Neural cell (in vitro differentiated cells): ENCODE measurements at regions not wholly inside any gene's neighbourhood (a gene's known extent, or its start where the extent isn't known, plus 50 kb on each side); places are given as distances from the start of the nearest gene placed in this dataset.

Experiments
- H2AFZ ChIP-seq: fragments of 200-600, 300-800 bp; sonication (generic), shearing (Covaris generic); 2 replicates; pipeline ENCODE4 v1.6.0; 2014; ENCODE audit warnings: low read depth, mild to moderate bottlenecking, antibody characterized with exemption, low read length, moderate library complexity
- H3F3A ChIP-seq: fragments of 200-600 bp; shearing (Covaris generic); 2 replicates; pipeline ENCODE4 v1.6.1; 2016; ENCODE audit warnings: mild to moderate bottlenecking, moderate library complexity, mixed read lengths, antibody characterized with exemption, low read length; ENCODE audit not compliant: insufficient read depth, poor library complexity, severe bottlenecking
- H3K27ac ChIP-seq: fragments of 200-600, 300-800 bp; sonication (generic), shearing (Covaris generic); 2 replicates; pipeline ENCODE4 v1.5.1; 2014; ENCODE audit warnings: mild to moderate bottlenecking, low read length, moderate library complexity
- H3K27me3 ChIP-seq: fragments of 300-800, 200-600 bp; sonication (generic), shearing (Covaris generic); 2 replicates; pipeline ENCODE4 v1.6.0; 2014; ENCODE audit warnings: mild to moderate bottlenecking, low read depth, low read length, moderate library complexity; ENCODE audit not compliant: insufficient read depth
- H3K36me3 ChIP-seq: fragments of 300-800, 200-600 bp; sonication (generic), shearing (Covaris generic); 2 replicates; pipeline ENCODE4 v1.5.1; 2014; ENCODE audit warnings: mild to moderate bottlenecking, antibody characterized with exemption, low read length, moderate library complexity; ENCODE audit not compliant: insufficient read depth
- H3K4me2 ChIP-seq: fragments of 300-800, 200-600 bp; sonication (generic), shearing (Covaris generic); 2 replicates; pipeline ENCODE4 v1.6.0; 2014; ENCODE audit warnings: mild to moderate bottlenecking, low read length
- H3K4me3 ChIP-seq: fragments of 300-800, 200-600 bp; sonication (generic), shearing (Covaris generic); 2 replicates; pipeline ENCODE4 v1.5.1; 2014; ENCODE audit warnings: mild to moderate bottlenecking, low read length, moderate library complexity
- H3K79me2 ChIP-seq: fragments of 200-600 bp; shearing (Covaris generic); replicated peaks from 2 replicates; pipeline ENCODE4 v1.6.0; 2014; ENCODE audit warnings: mild to moderate bottlenecking, low read length, moderate library complexity; ENCODE audit not compliant: insufficient read depth
- H3K9ac ChIP-seq: fragments of 300-800, 200-600 bp; sonication (generic), shearing (Covaris generic); 2 replicates; pipeline ENCODE4 v1.6.1; 2016; ENCODE audit warnings: mild to moderate bottlenecking, low read length, mixed read lengths
- H3K9me2 ChIP-seq: fragments of 200-600 bp; shearing (Covaris generic); 2 replicates; pipeline ENCODE4 v1.6.1; 2016; ENCODE audit warnings: mild to moderate bottlenecking, low read length, mixed read lengths; ENCODE audit not compliant: insufficient read depth
- H3K9me3 ChIP-seq: fragments of 200-600, 300-800 bp; sonication (generic), shearing (Covaris generic); 2 replicates; pipeline ENCODE4 v1.6.1; 2016; ENCODE audit warnings: mild to moderate bottlenecking, mixed run types, low read length, moderate library complexity, mixed read lengths
- H4K20me1 ChIP-seq: fragments of 200-600 bp; shearing (Covaris generic); 2 replicates; pipeline ENCODE4 v1.6.1; 2016; ENCODE audit warnings: mild to moderate bottlenecking, mixed run types; ENCODE audit not compliant: insufficient read depth
- CTCF ChIP-seq: fragments of 450-650 bp; IDR thresholded peaks from 2 replicates; pipeline ENCODE4 v1.5.1; 2014; ENCODE audit warnings: antibody characterized with exemption, mild to moderate bottlenecking, moderate library complexity; ENCODE audit not compliant: poor library complexity, severe bottlenecking
- EP300 ChIP-seq: fragments of 450-650 bp; conservative IDR thresholded peaks from 2 replicates; pipeline ENCODE4 v1.6.1; 2014; ENCODE audit warnings: antibody characterized with exemption, mild to moderate bottlenecking, moderate library complexity; ENCODE audit not compliant: poor library complexity, severe bottlenecking
- EZH2 ChIP-seq: fragments of 200-600, 300-800 bp; shearing (Covaris generic), sonication (generic); IDR thresholded peaks from 2 replicates; pipeline ENCODE4 v1.6.1; 2014; ENCODE audit warnings: antibody characterized with exemption, low read length, borderline replicate concordance, mild to moderate bottlenecking; ENCODE audit not compliant: insufficient read depth, poor library complexity, severe bottlenecking
- MXI1 ChIP-seq: fragments of 450-650 bp; conservative IDR thresholded peaks from 2 replicates; pipeline ENCODE4 v1.6.1; 2014; ENCODE audit warnings: antibody characterized with exemption, mild to moderate bottlenecking; ENCODE audit not compliant: poor library complexity, severe bottlenecking
- POLR2AphosphoS5 ChIP-seq: IDR thresholded peaks from 2 replicates; pipeline ENCODE4 v1.6.1; 2012
- RAD21 ChIP-seq: fragments of 450-650 bp; conservative IDR thresholded peaks from 2 replicates; pipeline ENCODE4 v1.6.1; 2014; ENCODE audit warnings: antibody characterized with exemption, mild to moderate bottlenecking, moderate library complexity
- SMC3 ChIP-seq: fragments of 450-650 bp; conservative IDR thresholded peaks from 2 replicates; pipeline ENCODE4 v1.6.1; 2014; ENCODE audit warnings: antibody characterized with exemption, mild to moderate bottlenecking, moderate library complexity; ENCODE audit not compliant: poor library complexity
- TAF1 ChIP-seq: IDR thresholded peaks from 2 replicates; pipeline ENCODE4 v1.6.1; 2012; ENCODE audit warnings: low read depth
- TF ChIP-seq, protein P1 (sequence below): IDR thresholded peaks from 2 replicates; pipeline ENCODE4 v1.6.1; 2012; ENCODE audit warnings: borderline replicate concordance

DNA sequence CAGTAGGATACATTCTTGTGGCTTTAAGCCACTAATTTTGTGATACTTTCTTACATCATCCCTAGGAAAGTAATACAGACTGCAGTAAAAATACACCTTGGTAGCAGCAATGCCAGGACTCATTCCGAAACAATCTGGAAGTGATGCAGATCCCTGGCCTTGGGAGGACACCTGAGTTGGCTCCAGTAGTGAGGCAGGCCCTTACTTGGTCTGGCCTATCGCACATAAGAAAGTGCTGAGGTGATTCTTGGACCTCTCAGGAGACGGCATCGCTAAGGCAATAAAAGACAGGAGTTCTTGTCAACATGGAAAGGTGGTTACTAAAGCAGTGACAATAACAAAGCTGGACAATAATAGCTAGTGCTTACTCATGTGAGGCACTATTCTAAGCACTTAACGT lies 126.5 kb downstream of the SUCNR1 start:
- Histone ChIP-seq H3K36me3 (no peaks in the 10 kb centered on the region), H3K4me2 (no peak overlapping the region), H3K27ac (no peak overlapping the region), H3K9me3 (no peaks in the 10 kb centered on the region), H3K9ac (no peak overlapping the region), H3F3A (no peaks in the 10 kb centered on the region), H3K9me2 (no peaks in the 10 kb centered on the region), H3K27me3 (no peaks in the 10 kb centered on the region), H3K79me2 (no peaks in the 10 kb centered on the region), H2AFZ (no peak overlapping the region), H4K20me1 (no peaks in the 10 kb centered on the region), H3K4me3 (no peak overlapping the region)
- TF ChIP-seq SMC3: no peak
- no peak for TF ChIP-seq TAF1
- no peak for TF ChIP-seq CTCF
- no peak for TF ChIP-seq MXI1
- TF ChIP-seq POLR2AphosphoS5: no peak
- TF ChIP-seq, protein P1, sequence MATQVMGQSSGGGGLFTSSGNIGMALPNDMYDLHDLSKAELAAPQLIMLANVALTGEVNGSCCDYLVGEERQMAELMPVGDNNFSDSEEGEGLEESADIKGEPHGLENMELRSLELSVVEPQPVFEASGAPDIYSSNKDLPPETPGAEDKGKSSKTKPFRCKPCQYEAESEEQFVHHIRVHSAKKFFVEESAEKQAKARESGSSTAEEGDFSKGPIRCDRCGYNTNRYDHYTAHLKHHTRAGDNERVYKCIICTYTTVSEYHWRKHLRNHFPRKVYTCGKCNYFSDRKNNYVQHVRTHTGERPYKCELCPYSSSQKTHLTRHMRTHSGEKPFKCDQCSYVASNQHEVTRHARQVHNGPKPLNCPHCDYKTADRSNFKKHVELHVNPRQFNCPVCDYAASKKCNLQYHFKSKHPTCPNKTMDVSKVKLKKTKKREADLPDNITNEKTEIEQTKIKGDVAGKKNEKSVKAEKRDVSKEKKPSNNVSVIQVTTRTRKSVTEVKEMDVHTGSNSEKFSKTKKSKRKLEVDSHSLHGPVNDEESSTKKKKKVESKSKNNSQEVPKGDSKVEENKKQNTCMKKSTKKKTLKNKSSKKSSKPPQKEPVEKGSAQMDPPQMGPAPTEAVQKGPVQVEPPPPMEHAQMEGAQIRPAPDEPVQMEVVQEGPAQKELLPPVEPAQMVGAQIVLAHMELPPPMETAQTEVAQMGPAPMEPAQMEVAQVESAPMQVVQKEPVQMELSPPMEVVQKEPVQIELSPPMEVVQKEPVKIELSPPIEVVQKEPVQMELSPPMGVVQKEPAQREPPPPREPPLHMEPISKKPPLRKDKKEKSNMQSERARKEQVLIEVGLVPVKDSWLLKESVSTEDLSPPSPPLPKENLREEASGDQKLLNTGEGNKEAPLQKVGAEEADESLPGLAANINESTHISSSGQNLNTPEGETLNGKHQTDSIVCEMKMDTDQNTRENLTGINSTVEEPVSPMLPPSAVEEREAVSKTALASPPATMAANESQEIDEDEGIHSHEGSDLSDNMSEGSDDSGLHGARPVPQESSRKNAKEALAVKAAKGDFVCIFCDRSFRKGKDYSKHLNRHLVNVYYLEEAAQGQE: no peak
- no peak for TF ChIP-seq RAD21
- TF ChIP-seq EZH2: no peak

DNA sequence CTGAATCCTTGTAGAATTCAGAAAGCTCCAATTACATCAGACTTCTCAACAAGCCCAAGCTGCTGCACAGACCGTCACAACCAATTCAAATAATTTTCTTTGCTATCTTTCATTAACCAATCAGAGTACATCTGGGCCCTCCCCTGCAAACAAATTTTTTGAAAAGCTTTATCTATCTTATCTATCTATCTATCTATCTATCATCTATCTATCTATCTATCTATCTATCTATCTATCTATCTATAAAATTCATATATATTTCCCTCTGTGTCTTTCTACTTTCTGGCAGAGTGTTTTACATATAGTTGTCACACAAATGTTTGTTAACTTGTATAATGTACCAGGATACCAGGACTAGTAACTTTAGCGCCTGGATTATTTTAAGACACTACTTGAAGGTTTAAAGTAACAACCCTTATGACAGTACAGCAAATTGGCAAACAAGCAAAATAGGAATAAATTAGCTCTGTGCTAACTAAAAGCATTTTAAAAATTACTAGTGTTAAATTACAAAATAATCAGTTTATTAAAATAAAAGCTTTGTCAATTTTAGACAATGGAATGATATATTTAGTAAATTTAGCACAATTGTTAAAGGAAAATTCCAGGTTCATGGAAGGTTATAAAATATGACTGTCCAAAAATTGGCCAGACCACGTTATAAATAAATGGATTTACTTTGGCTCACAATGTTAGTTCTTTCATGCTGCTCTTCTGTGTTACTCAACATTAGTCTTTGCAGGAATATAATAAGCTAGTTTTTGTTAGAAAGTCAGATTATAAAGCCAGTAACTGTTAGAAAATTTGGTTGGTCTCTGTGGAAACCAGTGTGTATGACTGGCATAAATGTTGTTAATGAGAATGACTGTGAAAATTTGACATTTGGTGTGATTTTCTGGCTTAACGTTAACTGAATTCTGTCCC lies 138.6 kb downstream of the SUCNR1 start:
- no peak overlapping the region for H3K4me3 ChIP-seq

More for the DNA sequence above, 138.6 kb downstream of the SUCNR1 start:
- H3K27ac ChIP-seq: no peak overlapping the region
- no peaks in the 10 kb centered on the region for H4K20me1 ChIP-seq
- H2AFZ ChIP-seq: no peak overlapping the region
- TF ChIP-seq MXI1 (no peak), EP300 (no peak), TAF1 (no peak), CTCF (no peak), POLR2AphosphoS5 (no peak), RAD21 (no peak), SMC3 (no peak), EZH2 (no peak)
- TF ChIP-seq, protein P1: no peak
- H3K9ac ChIP-seq: no peak overlapping the region
- H3K9me3 ChIP-seq: no peaks in the 10 kb centered on the region
- H3K4me2 ChIP-seq: no peak overlapping the region
- no peaks in the 10 kb centered on the region for H3F3A ChIP-seq
- H3K9me2 ChIP-seq: no peaks in the 10 kb centered on the region
- no peaks in the 10 kb centered on the region for H3K27me3 ChIP-seq
- no peaks in the 10 kb centered on the region for H3K36me3 ChIP-seq
- no peaks in the 10 kb centered on the region for H3K79me2 ChIP-seq
